Liver (tissue), 8 donors: ENCODE measurements at regions not wholly inside any gene's neighbourhood (a gene's known extent, or its start where the extent isn't known, plus 50 kb on each side); places are given as distances from the start of the nearest gene placed in this dataset.

Experiments
- DNase-seq: peaks from one replicate; pipeline ENCODE4 v3.0.0-alpha.2; 2017; ENCODE audit warnings: low spot score
- H3K27ac ChIP-seq, 2 donors: one replicate each; pipeline ENCODE4 v1.7.0; 2013; ENCODE audit warnings: inconsistent platforms in 2 of 2, low read length in 2 of 2, control low read depth in 1 of 2, low read depth in 1 of 2, mild to moderate bottlenecking in 1 of 2
- H3K27me3 ChIP-seq, 4 donors: one replicate each; pipeline versions ENCODE4 v1.6.1 to v1.7.0; 2013; ENCODE audit warnings: low read length in 3 of 4, inconsistent platforms in 1 of 4, mild to moderate bottlenecking in 1 of 4, moderate library complexity in 1 of 4; ENCODE audit not compliant: control insufficient read depth in 4 of 4, insufficient read depth in 4 of 4
- H3K36me3 ChIP-seq, 4 donors: one replicate each; pipeline versions ENCODE4 v1.6.1 to v1.7.0; 2013; ENCODE audit warnings: low read length in 3 of 4, mild to moderate bottlenecking in 3 of 4, low read depth in 1 of 4, moderate library complexity in 1 of 4; ENCODE audit not compliant: control insufficient read depth in 4 of 4, insufficient read depth in 3 of 4
- H3K4me1 ChIP-seq, 4 donors: one replicate each; pipeline versions ENCODE4 v1.6.1 to v1.7.0; 2013; ENCODE audit warnings: low read length in 3 of 4, mild to moderate bottlenecking in 3 of 4, moderate library complexity in 1 of 4; ENCODE audit not compliant: control insufficient read depth in 4 of 4, insufficient read depth in 4 of 4
- H3K4me3 ChIP-seq, 3 donors: one replicate each; pipeline versions ENCODE4 v1.6.1 to v1.7.0; 2013; ENCODE audit warnings: low read length in 3 of 3, control low read depth in 1 of 3, low read depth in 1 of 3, mild to moderate bottlenecking in 1 of 3
- H3K9ac ChIP-seq, 2 donors: one replicate each; pipeline ENCODE4 v1.7.0; 2013; ENCODE audit warnings: low read length in 2 of 2, mild to moderate bottlenecking in 2 of 2, moderate library complexity in 2 of 2, control low read depth in 1 of 2, low read depth in 1 of 2
- H3K9me3 ChIP-seq, 4 donors: one replicate each; pipeline versions ENCODE4 v1.6.1 to v1.7.0; 2013; ENCODE audit warnings: low read length in 3 of 4; ENCODE audit not compliant: control insufficient read depth in 4 of 4
- EGR1 ChIP-seq, 2 donors: IDR thresholded peaks; 2 replicates each; pipeline ENCODE4 v1.6.1; 2016 to 2018; ENCODE audit warnings: antibody characterized with exemption in 2 of 2, low read depth in 2 of 2
- FOXA1 ChIP-seq: IDR thresholded peaks from 2 replicates; pipeline ENCODE4 v1.6.1; 2016; ENCODE audit warnings: antibody characterized with exemption
- FOXA2 ChIP-seq: IDR thresholded peaks from 2 replicates; pipeline ENCODE4 v1.6.1; 2016; ENCODE audit warnings: antibody characterized with exemption
- GABPA ChIP-seq, 2 donors: IDR thresholded peaks in 1 of 2; conservative IDR thresholded peaks in 1 of 2; 2 replicates each; pipeline ENCODE4 v1.6.1; 2016; ENCODE audit warnings: antibody characterized with exemption in 2 of 2, mild to moderate bottlenecking in 1 of 2, moderate library complexity in 1 of 2
- HNF4A ChIP-seq, 2 donors: conservative IDR thresholded peaks; 2 replicates each; pipeline ENCODE4 v1.6.1; 2016; ENCODE audit warnings: antibody characterized with exemption in 2 of 2, mild to moderate bottlenecking in 2 of 2
- HNF4G ChIP-seq: IDR thresholded peaks from 2 replicates; pipeline ENCODE4 v1.6.1; 2016; ENCODE audit warnings: antibody characterized with exemption
- JUND ChIP-seq, 2 donors: IDR thresholded peaks; 2 replicates each; pipeline ENCODE4 v1.6.1; 2016; ENCODE audit warnings: antibody characterized with exemption in 2 of 2
- MAX ChIP-seq: IDR thresholded peaks from 2 replicates; pipeline ENCODE4 v1.6.1; 2016; ENCODE audit warnings: antibody characterized with exemption
- NR2F2 ChIP-seq: IDR thresholded peaks from 2 replicates; pipeline ENCODE4 v1.6.1; 2016; ENCODE audit warnings: antibody characterized with exemption
- RAD21 ChIP-seq, 2 donors: IDR thresholded peaks; 2 replicates each; pipeline ENCODE4 v1.6.1; 2016; ENCODE audit warnings: antibody characterized with exemption in 2 of 2, mild to moderate bottlenecking in 2 of 2
- RXRA ChIP-seq, 2 donors: IDR thresholded peaks; 2 replicates each; pipeline ENCODE4 v1.6.1; 2017 to 2018; ENCODE audit warnings: antibody characterized with exemption in 2 of 2, mild to moderate bottlenecking in 1 of 2
- SP1 ChIP-seq: IDR thresholded peaks from 2 replicates; pipeline ENCODE4 v1.6.1; 2018; ENCODE audit warnings: antibody characterized with exemption, mild to moderate bottlenecking
- TAF1 ChIP-seq: conservative IDR thresholded peaks from 2 replicates; pipeline ENCODE4 v1.6.1; 2016; ENCODE audit warnings: antibody characterized with exemption, mild to moderate bottlenecking
- YY1 ChIP-seq: IDR thresholded peaks from 2 replicates; pipeline ENCODE4 v1.6.1; 2016; ENCODE audit warnings: antibody characterized with exemption, mild to moderate bottlenecking
- ZBTB33 ChIP-seq: IDR thresholded peaks from 2 replicates; pipeline ENCODE4 v1.6.1; 2016; ENCODE audit warnings: antibody characterized with exemption
- WGBS: extraction: QIAGEN DNeasy Blood & Tissue Kit; methylation state at CpG from one replicate; pipeline ENCODE4 v1.1.7; 2013; 5-methylcytosine and 5-hydroxymethylcytosine counted together
- TF ChIP-seq, protein P1 (sequence below): IDR thresholded peaks from 2 replicates; pipeline ENCODE4 v1.6.1; 2016; ENCODE audit warnings: antibody characterized with exemption
- TF ChIP-seq, protein P2 (sequence below): IDR thresholded peaks from 2 replicates; pipeline ENCODE4 v1.6.1; 2016; ENCODE audit warnings: antibody characterized with exemption, mild to moderate bottlenecking
- TF ChIP-seq, protein P3 (sequence below): fragments of 150-350 bp; IDR thresholded peaks from 2 replicates; pipeline ENCODE4 v1.5.1; 2017; ENCODE audit warnings: improper control_type of control experiment, low read depth, low read length; ENCODE audit not compliant: missing input control
- donor health status: healthy.
- donor health status: healthy.
- donor health status: healthy.
- donor health status: healthy.
- donor health status: healthy.

DNA sequence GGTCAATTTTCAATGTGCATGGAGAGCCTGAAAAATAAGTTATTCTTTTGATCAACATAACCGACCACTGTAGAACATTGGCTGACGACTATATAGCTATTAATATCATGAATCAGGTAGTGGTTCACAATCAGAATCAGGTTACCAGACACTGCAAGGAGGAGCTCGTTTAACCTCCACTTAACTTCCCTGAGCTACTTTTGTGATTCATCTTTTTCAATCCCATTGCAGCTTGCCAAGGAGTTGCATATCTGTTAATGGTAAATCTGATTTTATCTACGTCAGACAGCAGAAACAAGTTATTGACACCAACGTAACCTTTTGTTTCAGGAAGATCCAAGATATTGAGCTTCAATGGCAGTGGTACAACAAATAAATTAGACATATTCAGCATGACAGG lies 2263.8 kb upstream of the ACO1 start:
- TF ChIP-seq YY1 (no peak), RAD21 (IDR thresholded peaks at IDR 0.05) (no peak), GABPA (IDR thresholded peaks at IDR 0.05 in 1 of 2, conservative IDR thresholded peaks at IDR 0.05 in 1 of 2) (no peak), MAX (no peak)
- H3K4me1 ChIP-seq, result no peaks in the 10 kb centered on the region
- H3K4me3 ChIP-seq, result no peak overlapping the region
- WGBS, result 44% methylated on average over 5 of the region's 5 CpGs
- H3K27me3 ChIP-seq, result no peaks in the 10 kb centered on the region
- H3K27ac ChIP-seq, result no peak overlapping the region
- no peak overlapping the region for H3K9ac ChIP-seq
- H3K9me3 ChIP-seq, result no peaks in the 10 kb centered on the region
- DNase-seq, result no peak
- H3K36me3 ChIP-seq, result no peaks in the 10 kb centered on the region

DNA sequence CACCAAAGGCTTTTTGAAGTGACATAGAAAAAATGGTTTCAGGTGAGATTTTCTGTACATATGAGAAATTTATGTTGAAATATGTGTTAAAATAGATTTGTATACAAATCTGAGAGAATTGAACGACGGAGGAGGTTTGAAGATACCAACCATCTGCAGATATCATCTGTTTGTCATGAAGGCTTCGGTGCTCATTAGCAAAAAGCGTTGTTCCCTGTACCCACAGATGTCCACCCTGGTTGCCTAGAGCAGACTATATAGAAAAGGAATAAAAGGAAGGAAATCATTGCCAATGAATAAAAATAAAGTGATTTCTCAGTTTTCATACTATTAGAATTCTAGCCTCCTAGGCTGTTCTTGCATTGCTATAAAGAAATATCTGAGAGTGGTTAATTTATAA lies 2262.8 kb upstream of the ACO1 start:
- H3K4me3 ChIP-seq, result no peak overlapping the region
- 77% methylated on average over 4 of the region's 4 CpGs for WGBS
- H3K9ac ChIP-seq, result no peak overlapping the region
- TF ChIP-seq TAF1 (no peak), HNF4A (conservative IDR thresholded peaks at IDR 0.05) (no peak), EGR1 (IDR thresholded peaks at IDR 0.05; ENCODE audit: low read depth in 2 of 2) (no peak), SP1 (no peak), YY1 (no peak), NR2F2 (no peak), FOXA2 (no peak), FOXA1 (no peak), RAD21 (IDR thresholded peaks at IDR 0.05) (no peak), MAX (no peak), RXRA (IDR thresholded peaks at IDR 0.05) (no peak), HNF4G (no peak), ZBTB33 (no peak), JUND (IDR thresholded peaks at IDR 0.05) (no peak), GABPA (IDR thresholded peaks at IDR 0.05 in 1 of 2, conservative IDR thresholded peaks at IDR 0.05 in 1 of 2) (no peak)
- TF ChIP-seq, protein P1, sequence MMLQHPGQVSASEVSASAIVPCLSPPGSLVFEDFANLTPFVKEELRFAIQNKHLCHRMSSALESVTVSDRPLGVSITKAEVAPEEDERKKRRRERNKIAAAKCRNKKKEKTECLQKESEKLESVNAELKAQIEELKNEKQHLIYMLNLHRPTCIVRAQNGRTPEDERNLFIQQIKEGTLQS, result no peak
- TF ChIP-seq, protein P2, sequence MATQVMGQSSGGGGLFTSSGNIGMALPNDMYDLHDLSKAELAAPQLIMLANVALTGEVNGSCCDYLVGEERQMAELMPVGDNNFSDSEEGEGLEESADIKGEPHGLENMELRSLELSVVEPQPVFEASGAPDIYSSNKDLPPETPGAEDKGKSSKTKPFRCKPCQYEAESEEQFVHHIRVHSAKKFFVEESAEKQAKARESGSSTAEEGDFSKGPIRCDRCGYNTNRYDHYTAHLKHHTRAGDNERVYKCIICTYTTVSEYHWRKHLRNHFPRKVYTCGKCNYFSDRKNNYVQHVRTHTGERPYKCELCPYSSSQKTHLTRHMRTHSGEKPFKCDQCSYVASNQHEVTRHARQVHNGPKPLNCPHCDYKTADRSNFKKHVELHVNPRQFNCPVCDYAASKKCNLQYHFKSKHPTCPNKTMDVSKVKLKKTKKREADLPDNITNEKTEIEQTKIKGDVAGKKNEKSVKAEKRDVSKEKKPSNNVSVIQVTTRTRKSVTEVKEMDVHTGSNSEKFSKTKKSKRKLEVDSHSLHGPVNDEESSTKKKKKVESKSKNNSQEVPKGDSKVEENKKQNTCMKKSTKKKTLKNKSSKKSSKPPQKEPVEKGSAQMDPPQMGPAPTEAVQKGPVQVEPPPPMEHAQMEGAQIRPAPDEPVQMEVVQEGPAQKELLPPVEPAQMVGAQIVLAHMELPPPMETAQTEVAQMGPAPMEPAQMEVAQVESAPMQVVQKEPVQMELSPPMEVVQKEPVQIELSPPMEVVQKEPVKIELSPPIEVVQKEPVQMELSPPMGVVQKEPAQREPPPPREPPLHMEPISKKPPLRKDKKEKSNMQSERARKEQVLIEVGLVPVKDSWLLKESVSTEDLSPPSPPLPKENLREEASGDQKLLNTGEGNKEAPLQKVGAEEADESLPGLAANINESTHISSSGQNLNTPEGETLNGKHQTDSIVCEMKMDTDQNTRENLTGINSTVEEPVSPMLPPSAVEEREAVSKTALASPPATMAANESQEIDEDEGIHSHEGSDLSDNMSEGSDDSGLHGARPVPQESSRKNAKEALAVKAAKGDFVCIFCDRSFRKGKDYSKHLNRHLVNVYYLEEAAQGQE, result no peak
- TF ChIP-seq, protein P3, sequence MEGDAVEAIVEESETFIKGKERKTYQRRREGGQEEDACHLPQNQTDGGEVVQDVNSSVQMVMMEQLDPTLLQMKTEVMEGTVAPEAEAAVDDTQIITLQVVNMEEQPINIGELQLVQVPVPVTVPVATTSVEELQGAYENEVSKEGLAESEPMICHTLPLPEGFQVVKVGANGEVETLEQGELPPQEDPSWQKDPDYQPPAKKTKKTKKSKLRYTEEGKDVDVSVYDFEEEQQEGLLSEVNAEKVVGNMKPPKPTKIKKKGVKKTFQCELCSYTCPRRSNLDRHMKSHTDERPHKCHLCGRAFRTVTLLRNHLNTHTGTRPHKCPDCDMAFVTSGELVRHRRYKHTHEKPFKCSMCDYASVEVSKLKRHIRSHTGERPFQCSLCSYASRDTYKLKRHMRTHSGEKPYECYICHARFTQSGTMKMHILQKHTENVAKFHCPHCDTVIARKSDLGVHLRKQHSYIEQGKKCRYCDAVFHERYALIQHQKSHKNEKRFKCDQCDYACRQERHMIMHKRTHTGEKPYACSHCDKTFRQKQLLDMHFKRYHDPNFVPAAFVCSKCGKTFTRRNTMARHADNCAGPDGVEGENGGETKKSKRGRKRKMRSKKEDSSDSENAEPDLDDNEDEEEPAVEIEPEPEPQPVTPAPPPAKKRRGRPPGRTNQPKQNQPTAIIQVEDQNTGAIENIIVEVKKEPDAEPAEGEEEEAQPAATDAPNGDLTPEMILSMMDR, result no peak
- H3K9me3 ChIP-seq, result no peaks in the 10 kb centered on the region
- H3K27ac ChIP-seq, result no peak overlapping the region
- H3K27me3 ChIP-seq, result no peaks in the 10 kb centered on the region
- no peaks in the 10 kb centered on the region for H3K4me1 ChIP-seq
- DNase-seq, result no peak
- H3K36me3 ChIP-seq, result no peaks in the 10 kb centered on the region
